ENCODE measurements at regions not wholly inside any gene's neighbourhood (a gene's known extent, or its start where the extent isn't known, plus 50 kb on each side); places are given as distances from the start of the nearest gene placed in this dataset.

- intact Hi-C loops (cut with micrococcal nuclease) = no loop called here
These were observed 994.0 kb upstream of the FLRT2 start for GRCh38 chr14:84535976-84536375.

- intact Hi-C loops (cut with micrococcal nuclease) = no loop called here
These were observed 988.9 kb upstream of the FLRT2 start for GRCh38 chr14:84541018-84541417.

GRCh38 chr14:84543859-84544258 is 986.1 kb upstream of the FLRT2 start:
- intact Hi-C loops (cut with micrococcal nuclease) = no loop called here

GRCh38 chr14:84544486-84545131 is 985.3 kb upstream of the FLRT2 start:
- intact Hi-C loops (cut with micrococcal nuclease) = no loop called here

GRCh38 chr14:84546236-84546635 is 983.7 kb upstream of the FLRT2 start:
- intact Hi-C loops (cut with micrococcal nuclease) = no loop called here

- intact Hi-C loops (cut with micrococcal nuclease) = no loop called here
These were observed 975.8 kb upstream of the FLRT2 start for GRCh38 chr14:84554136-84554535.

- intact Hi-C loops (cut with micrococcal nuclease) = no loop called here
These were observed 974.5 kb upstream of the FLRT2 start for GRCh38 chr14:84555493-84555892.

GRCh38 chr14:84566109-84566508 is 963.8 kb upstream of the FLRT2 start:
- intact Hi-C loops (cut with micrococcal nuclease) = no loop called here

GRCh38 chr14:84575681-84576080 is 954.3 kb upstream of the FLRT2 start:
- intact Hi-C loops (cut with micrococcal nuclease) = no loop called here

GRCh38 chr14:84579292-84579691 is 950.7 kb upstream of the FLRT2 start:
- intact Hi-C loops (cut with micrococcal nuclease) = no loop called here

GRCh38 chr14:84581041-84581440 is 948.9 kb upstream of the FLRT2 start:
- intact Hi-C loops (cut with micrococcal nuclease) = no loop called here

GRCh38 chr14:84584511-84584910 is 945.4 kb upstream of the FLRT2 start:
- intact Hi-C loops (cut with micrococcal nuclease) = no loop called here

GRCh38 chr14:84591827-84592445 is 938.0 kb upstream of the FLRT2 start:
- intact Hi-C loops (cut with micrococcal nuclease) = no loop called here

GRCh38 chr14:84592770-84593169 is 937.2 kb upstream of the FLRT2 start:
- intact Hi-C loops (cut with micrococcal nuclease) = no loop called here

- intact Hi-C loops (cut with micrococcal nuclease) = no loop called here
These were observed 919.9 kb upstream of the FLRT2 start for GRCh38 chr14:84610086-84610485.

GRCh38 chr14:84622357-84622756 is 907.6 kb upstream of the FLRT2 start:
- intact Hi-C loops (cut with micrococcal nuclease) = no loop called here

- intact Hi-C loops (cut with micrococcal nuclease) = no loop called here
These were observed 886.5 kb upstream of the FLRT2 start for GRCh38 chr14:84643446-84643845.

GRCh38 chr14:84646786-84647500 is 883.0 kb upstream of the FLRT2 start:
- intact Hi-C loops (cut with micrococcal nuclease) = no loop called here

GRCh38 chr14:84655014-84655413 is 874.9 kb upstream of the FLRT2 start:
- intact Hi-C loops (cut with micrococcal nuclease) = no loop called here

- intact Hi-C loops (cut with micrococcal nuclease) = no loop called here
These were observed 872.0 kb upstream of the FLRT2 start for GRCh38 chr14:84657911-84658310.

GRCh38 chr14:84670796-84671195 is 859.1 kb upstream of the FLRT2 start:
- intact Hi-C loops (cut with micrococcal nuclease) = no loop called here

GRCh38 chr14:84671776-84672175 is 858.2 kb upstream of the FLRT2 start:
- intact Hi-C loops (cut with micrococcal nuclease) = no loop called here

- intact Hi-C loops (cut with micrococcal nuclease) = no loop called here
These were observed 855.3 kb upstream of the FLRT2 start for GRCh38 chr14:84674636-84675035.

All from T-helper 2 cell treated with Interferon-gamma antibody and Interleukin-4, amounts not matched to agents 100 ng/mL and 5 ng/mL, for 36 hours (primary cell).